OCI-LY3 (cell line): ENCODE measurements at regions not wholly inside any gene's neighbourhood (a gene's known extent, or its start where the extent isn't known, plus 50 kb on each side); places are given as distances from the start of the nearest gene placed in this dataset.

ENCODE experiments used
- H2AFZ ChIP-seq: fragments of 200-600, 300-600 bp; shearing (Covaris generic); 2 replicates; pipeline ENCODE4 v1.6.0; 2014; ENCODE audit warnings: antibody characterized with exemption, low read depth, low read length
- H3K27ac ChIP-seq: fragments of 200-600, 300-600 bp; sonication (generic); 2 replicates; pipeline ENCODE4 v1.5.1; 2014; ENCODE audit warnings: mild to moderate bottlenecking, low read length, moderate library complexity, mixed read lengths
- H3K27me3 ChIP-seq: fragments of 200-600, 300-600 bp; sonication (generic); 2 replicates; pipeline ENCODE4 v1.6.1; 2014; ENCODE audit warnings: low read depth, low read length, mixed read lengths
- H3K36me3 ChIP-seq: fragments of 200-600, 300-600 bp; sonication (generic); replicated peaks from 2 replicates; pipeline ENCODE3; 2014; ENCODE audit warnings: low read depth, low read length, mixed read lengths
- H3K4me1 ChIP-seq: fragments of 300-600, 200-600 bp; sonication (generic); 2 replicates; pipeline ENCODE4 v1.6.1; 2014; ENCODE audit warnings: low read length, mixed read lengths
- H3K4me2 ChIP-seq: fragments of 200-600, 300-600 bp; sonication (generic); 2 replicates; pipeline ENCODE4 v1.6.1; 2014; ENCODE audit warnings: low read length, mixed read lengths
- H3K4me3 ChIP-seq: fragments of 300-600, 200-600 bp; sonication (generic); 2 replicates; pipeline ENCODE4 v1.5.1; 2014; ENCODE audit warnings: antibody characterized with exemption, mild to moderate bottlenecking, low read length, moderate library complexity
- H3K79me2 ChIP-seq: fragments of 300-600, 200-600 bp; shearing (Covaris generic); 2 replicates; pipeline ENCODE4 v1.6.1; 2014; ENCODE audit warnings: mild to moderate bottlenecking, low read length, mixed read lengths
- H3K9ac ChIP-seq: fragments of 300-600, 200-600 bp; shearing (Covaris generic); 2 replicates; pipeline ENCODE4 v1.6.0; 2014; ENCODE audit warnings: mild to moderate bottlenecking, low read length, moderate library complexity
- H3K9me3 ChIP-seq: fragments of 200-600, 300-600 bp; shearing (Covaris generic); 2 replicates; pipeline ENCODE4 v1.6.1; 2014; ENCODE audit warnings: low read length, mixed read lengths; ENCODE audit not compliant: insufficient read depth
- H4K20me1 ChIP-seq: fragments of 200-600, 300-600 bp; sonication (generic); 2 replicates; pipeline ENCODE4 v1.6.1; 2016; ENCODE audit warnings: low read length, mixed read lengths; ENCODE audit not compliant: insufficient read depth
- EZH2phosphoT487 ChIP-seq: fragments of 200-600 bp; shearing (Covaris generic); IDR thresholded peaks from 2 replicates; pipeline ENCODE4 v1.6.1; 2018; ENCODE audit warnings: antibody characterized with exemption, mixed run types, low read depth
- TF ChIP-seq, protein P1 (sequence below): fragments of 200-600, 300-600 bp; sonication (generic); IDR thresholded peaks from 2 replicates; pipeline ENCODE4 v1.5.1; 2014; ENCODE audit warnings: antibody characterized with exemption, low read length, low read depth

DNA sequence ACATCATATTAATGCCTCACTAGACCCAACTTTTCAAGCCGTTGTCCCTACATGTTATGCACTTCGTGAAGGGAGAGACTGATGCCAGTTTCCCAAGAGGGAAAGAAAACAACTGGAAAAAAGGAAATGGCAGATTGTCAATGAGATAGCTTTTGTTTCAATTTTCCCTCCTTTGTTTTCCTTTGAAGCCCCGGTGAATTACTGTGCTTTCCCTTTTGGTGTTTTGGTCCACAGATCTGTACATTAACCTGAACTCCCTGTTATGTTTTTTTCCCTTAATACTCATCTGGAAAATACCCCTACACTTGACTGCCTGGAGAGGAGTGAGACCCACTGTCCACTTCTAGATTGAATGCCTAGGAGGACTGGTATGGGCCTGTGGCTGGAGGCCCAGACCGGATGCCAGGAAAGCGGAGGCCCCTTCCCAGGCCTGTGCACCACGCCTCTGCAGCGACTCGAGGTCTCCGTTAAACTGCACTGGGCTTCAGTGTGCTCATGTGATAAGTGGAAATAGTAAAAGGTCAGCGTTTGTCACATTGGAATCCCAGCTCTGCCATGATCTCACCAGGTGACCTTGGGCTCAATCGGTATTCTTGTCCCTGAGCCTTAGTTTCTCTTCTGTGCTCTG, 106.4 kb downstream of the GATA6 start:
- no peak overlapping the region for H3K4me2 ChIP-seq
- H3K9ac ChIP-seq, result no peak overlapping the region
- H3K36me3 ChIP-seq, result no peaks in the 10 kb centered on the region
- H3K79me2 ChIP-seq, result no peaks in the 10 kb centered on the region
- TF ChIP-seq, protein P1, sequence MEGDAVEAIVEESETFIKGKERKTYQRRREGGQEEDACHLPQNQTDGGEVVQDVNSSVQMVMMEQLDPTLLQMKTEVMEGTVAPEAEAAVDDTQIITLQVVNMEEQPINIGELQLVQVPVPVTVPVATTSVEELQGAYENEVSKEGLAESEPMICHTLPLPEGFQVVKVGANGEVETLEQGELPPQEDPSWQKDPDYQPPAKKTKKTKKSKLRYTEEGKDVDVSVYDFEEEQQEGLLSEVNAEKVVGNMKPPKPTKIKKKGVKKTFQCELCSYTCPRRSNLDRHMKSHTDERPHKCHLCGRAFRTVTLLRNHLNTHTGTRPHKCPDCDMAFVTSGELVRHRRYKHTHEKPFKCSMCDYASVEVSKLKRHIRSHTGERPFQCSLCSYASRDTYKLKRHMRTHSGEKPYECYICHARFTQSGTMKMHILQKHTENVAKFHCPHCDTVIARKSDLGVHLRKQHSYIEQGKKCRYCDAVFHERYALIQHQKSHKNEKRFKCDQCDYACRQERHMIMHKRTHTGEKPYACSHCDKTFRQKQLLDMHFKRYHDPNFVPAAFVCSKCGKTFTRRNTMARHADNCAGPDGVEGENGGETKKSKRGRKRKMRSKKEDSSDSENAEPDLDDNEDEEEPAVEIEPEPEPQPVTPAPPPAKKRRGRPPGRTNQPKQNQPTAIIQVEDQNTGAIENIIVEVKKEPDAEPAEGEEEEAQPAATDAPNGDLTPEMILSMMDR, result no peak
- no peak for TF ChIP-seq EZH2phosphoT487
- no peaks in the 10 kb centered on the region for H3K9me3 ChIP-seq
- no peaks in the 10 kb centered on the region for H4K20me1 ChIP-seq
- no peak overlapping the region for H3K4me3 ChIP-seq
- H3K4me1 ChIP-seq, result no peaks in the 10 kb centered on the region
- H2AFZ ChIP-seq, result no peak overlapping the region
- peaks cover 10% of the 10 kb centered on the region; the same call in 1 of the 2 replicates for H3K27me3 ChIP-seq
- no peak overlapping the region for H3K27ac ChIP-seq

DNA sequence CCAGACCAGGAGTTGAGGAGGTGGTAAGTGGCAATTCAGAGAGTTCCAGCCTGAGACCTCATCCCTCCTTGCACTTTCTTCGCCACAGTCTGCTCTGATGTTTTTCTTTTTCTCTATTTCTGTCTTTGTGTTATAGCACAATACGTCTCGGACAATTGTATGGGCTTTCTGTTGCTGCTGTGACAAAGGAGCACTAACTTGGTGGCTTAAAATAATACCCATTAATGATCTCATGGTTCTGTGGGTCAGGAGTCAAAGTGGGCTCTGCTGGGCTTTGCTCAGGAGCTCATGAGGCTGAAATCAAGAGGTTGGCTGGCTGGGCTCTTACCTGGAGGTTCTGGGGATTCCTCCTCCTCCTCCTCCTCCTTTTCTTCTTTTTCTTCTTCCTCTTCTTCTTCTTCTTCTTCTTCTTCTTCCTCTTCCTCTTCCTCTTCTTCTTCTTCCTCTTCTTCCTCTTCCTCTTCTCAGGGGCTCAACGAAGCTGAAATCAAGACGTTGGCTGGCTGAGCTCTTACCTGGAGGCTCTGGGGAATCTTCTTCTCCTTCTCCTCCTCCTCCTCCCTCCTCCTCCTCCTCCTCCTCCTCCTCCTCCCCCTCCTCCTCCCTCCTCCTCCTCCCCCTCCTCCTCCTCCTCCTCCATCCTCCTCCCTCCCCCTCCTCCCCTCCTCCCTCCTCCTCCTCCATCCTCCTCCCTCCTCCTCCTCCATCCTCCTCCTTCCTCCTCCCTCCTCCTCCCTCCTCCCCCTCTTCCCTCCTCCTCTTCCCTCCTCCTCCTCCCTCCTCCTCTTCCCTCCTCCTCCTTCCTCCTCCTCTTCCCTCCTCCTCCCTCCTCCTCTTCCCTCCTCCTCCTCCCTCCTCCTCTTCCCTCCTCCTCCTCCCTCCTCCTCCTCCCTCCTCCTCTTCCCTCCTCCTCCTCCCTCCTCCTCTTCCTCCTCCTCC, 104.0 kb downstream of the GATA6 start:
- H3K27ac ChIP-seq, result no peak overlapping the region
- no peaks in the 10 kb centered on the region for H3K36me3 ChIP-seq
- H3K4me3 ChIP-seq, result no peak overlapping the region
- H3K27me3 ChIP-seq, result peaks cover 14% of the 10 kb centered on the region; the same call in 1 of the 2 replicates
- no peak overlapping the region for H3K9ac ChIP-seq
- TF ChIP-seq EZH2phosphoT487, result no peak
- TF ChIP-seq, protein P1, result no peak
- H3K79me2 ChIP-seq, result no peaks in the 10 kb centered on the region
- no peak overlapping the region for H3K4me2 ChIP-seq
- H2AFZ ChIP-seq, result no peak overlapping the region
- H3K4me1 ChIP-seq, result no peaks in the 10 kb centered on the region
- H3K9me3 ChIP-seq, result no peaks in the 10 kb centered on the region
- H4K20me1 ChIP-seq, result no peaks in the 10 kb centered on the region

DNA sequence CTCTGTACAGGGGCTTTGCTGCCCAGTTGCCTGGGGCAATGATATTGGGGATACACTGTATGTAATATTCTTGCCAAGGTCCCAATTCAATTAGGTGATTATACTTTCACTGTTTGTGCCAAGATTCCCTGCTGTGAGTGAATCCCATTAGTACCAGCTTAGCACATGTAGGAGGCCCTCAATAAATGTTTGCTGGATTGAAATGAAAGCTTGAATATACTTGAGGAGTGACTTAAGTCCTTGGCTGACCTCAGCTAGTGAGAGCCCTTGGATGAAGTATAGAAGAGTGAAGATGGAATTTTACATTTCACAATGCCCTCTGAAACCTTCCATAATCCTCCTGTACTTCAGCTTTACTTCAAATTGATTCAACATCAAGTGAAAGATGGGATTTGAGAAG, 102.9 kb downstream of the GATA6 start:
- Histone ChIP-seq H3K4me1 (no peaks in the 10 kb centered on the region), H4K20me1 (no peaks in the 10 kb centered on the region), H3K4me2 (no peak overlapping the region), H3K36me3 (no peaks in the 10 kb centered on the region), H3K9me3 (no peaks in the 10 kb centered on the region), H2AFZ (no peak overlapping the region), H3K79me2 (no peaks in the 10 kb centered on the region), H3K4me3 (no peak overlapping the region), H3K9ac (no peak overlapping the region), H3K27ac (no peak overlapping the region), H3K27me3 (peaks cover 14% of the 10 kb centered on the region; the same call in 1 of the 2 replicates)
- TF ChIP-seq EZH2phosphoT487, result no peak
- TF ChIP-seq, protein P1, result no peak

DNA sequence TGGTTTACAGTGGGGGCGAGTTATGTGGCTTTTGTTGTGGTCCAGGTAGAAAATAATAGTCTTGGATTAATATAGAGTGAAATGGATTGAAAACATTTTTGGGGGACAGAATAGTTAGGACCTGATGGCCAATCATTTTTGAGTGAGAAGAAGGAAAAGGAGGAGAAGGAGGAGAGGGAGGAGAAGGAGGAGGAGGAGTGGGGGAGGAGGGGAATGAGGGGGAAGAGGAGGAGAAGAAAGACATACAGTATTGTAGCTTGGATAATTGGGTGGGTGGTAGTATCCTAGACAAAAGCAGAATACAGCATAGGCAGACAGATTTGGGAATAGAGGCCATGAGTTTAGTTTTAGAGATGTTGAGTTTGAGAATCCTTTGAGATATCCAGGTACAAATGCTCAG, 101.6 kb downstream of the GATA6 start:
- Histone ChIP-seq H3K9me3 (no peaks in the 10 kb centered on the region), H3K4me1 (no peaks in the 10 kb centered on the region), H3K36me3 (no peaks in the 10 kb centered on the region), H3K79me2 (no peaks in the 10 kb centered on the region), H3K27me3 (peaks cover 14% of the 10 kb centered on the region; the same call in 1 of the 2 replicates), H3K9ac (no peak overlapping the region), H4K20me1 (no peaks in the 10 kb centered on the region), H3K4me2 (no peak overlapping the region), H3K27ac (no peak overlapping the region), H2AFZ (no peak overlapping the region), H3K4me3 (no peak overlapping the region)
- TF ChIP-seq, protein P1, result no peak
- TF ChIP-seq EZH2phosphoT487, result no peak
